GM19035 (cell line): ENCODE measurements at regions not wholly inside any gene's neighbourhood (a gene's known extent, or its start where the extent isn't known, plus 50 kb on each side); places are given as distances from the start of the nearest gene placed in this dataset.

ENCODE experiments used
- ATAC-seq: cut with Tn5 transposase; IDR thresholded peaks from one replicate; pipeline ENCODE4 v1.9.1; 2021; ENCODE audit not compliant: unreplicated experiment

DNA sequence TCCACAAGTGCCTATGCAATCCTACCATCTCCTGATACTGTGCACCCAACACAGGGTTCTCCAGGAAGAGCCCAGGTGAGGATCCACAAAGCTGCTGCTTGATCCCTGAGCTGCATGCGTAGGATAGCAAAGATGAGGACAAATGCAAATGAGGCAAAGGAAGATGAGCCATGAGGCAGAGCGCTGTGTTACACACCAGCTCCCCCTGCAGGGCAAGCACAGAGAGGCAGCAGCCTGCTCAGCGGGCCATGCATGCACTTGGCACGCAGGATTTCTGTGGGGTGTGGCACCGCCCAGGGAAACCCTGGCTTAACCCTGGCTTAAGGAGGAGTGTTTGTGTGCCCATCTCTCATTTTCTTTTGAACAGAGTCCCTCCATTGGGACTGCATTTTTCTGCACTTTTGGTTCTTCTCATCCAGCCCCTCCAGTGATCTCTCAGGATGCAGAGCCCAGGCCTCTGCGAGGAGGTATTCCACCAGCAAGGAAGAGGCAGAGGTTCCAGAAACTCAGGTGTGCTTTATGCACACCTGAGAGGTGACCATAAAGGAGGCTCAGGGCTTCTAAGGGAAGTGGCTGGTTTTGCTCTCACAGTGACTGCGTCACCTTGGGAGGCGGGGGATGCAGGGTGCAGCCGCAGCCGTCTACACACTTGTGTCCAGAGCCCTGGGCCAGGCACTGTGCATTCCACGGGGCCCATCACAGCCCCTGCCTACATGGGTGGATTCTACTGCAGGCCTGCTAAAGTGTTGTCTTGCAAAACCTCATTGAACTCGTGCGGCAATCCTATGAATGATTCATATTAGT, 973.3 kb upstream of the TMEM132C start:
- no peak for ATAC-seq

DNA sequence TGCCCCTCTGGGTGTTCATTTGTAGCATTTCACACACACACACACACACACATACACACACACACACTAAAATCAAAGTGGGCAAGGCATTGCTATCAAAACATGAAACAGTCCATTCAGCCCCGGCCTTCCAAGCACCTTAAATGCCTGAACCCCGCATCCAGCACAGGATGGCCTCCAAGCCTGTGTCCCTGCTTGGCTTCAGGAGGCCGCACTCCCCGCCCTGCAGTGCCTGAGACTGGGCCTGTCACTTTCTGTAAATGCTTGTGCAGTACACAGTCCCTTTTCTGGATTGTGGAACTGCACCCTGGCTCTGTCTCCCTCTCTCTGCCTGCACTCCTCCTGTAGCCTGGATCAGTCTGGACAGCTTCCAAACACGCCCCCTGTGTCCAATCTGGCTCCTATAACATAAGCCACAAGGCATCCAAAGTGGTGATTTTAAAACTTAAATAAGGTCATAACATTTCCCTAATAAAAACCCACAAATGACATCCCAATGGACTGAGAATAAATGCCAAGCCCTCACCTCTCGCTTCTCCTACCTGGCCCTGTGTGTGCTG, 972.2 kb upstream of the TMEM132C start:
- no peak for ATAC-seq

DNA sequence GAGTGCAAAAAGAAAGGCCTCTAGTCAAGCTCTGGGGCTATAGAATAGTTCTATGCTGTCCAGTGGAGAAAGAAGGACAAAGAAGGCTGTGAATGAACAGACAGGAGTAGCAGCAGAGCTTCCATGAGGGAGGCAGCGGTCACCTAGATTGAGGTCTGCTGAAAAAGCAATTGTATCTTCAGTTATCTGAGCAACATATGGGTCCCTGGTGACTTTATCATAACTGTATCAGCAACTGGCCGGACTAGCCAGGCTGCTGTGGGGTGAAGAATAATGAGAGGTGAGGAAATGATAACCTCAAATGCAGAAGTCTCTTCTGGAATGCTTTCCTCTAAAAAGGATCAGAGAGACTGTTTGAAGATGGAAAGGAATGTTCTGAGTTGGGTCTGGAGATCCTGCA, 971.3 kb upstream of the TMEM132C start:
- ATAC-seq, result no peak

GRCh38 chr12:127296591-127296990, 970.4 kb upstream of the TMEM132C start:
- ATAC-seq, result no peak

GRCh38 chr12:127297327-127297726, 969.6 kb upstream of the TMEM132C start:
- ATAC-seq, result no peak

DNA sequence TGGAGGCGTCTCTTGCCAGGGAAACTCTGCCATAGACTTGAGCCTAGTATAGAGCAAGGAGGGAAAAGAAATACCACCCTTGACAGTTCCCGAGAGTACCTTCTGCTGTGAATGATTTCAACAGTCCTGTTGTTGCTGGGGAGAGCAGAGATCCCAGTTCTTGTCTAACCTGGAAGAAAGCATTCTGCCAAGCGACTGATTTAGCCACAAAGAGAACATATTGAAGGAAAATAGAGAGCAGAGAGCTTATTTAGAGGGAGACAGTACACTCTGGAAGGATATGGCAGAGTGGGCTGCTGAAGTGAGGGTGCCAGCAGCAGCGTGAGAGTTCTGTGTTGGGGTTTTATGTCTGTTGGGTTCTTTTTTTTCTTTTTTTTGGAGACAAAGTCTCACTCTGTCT, 966.9 kb upstream of the TMEM132C start:
- ATAC-seq, result no peak

DNA sequence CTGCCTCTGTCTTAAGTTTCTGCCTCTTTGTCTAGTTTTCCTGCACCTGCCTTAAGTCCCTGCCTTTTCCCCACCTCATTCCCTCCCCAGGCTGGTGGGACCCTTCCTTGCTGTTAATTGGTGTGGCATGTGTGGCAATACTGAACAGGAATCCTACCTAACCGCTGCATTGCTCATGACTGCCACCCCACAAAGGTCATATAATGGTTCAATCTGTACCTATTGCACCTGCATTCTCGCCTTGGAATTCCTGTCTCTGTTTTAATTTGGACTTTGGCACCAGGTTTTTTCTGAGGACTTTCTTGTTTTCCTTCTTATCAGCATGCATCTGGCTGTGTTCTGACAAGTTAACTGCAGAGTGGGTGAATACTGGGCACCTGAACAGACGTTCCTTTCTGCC, 966.2 kb upstream of the TMEM132C start:
- ATAC-seq, result no peak

DNA sequence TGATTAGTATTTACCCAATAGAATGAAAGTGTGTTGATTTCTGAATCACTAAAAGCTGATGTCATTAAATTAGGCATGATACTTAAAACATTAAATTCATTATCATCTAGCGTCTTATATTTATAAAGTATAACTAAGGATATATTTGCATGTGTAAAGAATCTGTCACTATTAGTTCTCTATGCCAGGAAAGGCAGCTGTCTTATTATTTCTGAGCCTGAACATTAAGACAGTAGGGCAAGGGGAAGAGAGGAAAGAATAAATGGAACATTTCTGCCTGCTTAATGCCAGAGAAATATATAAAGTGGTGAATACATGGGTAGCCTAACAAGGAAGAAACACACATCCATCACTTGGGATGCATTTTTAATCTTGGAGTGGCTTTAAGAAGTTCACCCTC, 965.1 kb upstream of the TMEM132C start:
- no peak for ATAC-seq

- no peak for ATAC-seq
These were observed 961.9 kb upstream of the TMEM132C start for GRCh38 chr12:127304751-127305725.

DNA sequence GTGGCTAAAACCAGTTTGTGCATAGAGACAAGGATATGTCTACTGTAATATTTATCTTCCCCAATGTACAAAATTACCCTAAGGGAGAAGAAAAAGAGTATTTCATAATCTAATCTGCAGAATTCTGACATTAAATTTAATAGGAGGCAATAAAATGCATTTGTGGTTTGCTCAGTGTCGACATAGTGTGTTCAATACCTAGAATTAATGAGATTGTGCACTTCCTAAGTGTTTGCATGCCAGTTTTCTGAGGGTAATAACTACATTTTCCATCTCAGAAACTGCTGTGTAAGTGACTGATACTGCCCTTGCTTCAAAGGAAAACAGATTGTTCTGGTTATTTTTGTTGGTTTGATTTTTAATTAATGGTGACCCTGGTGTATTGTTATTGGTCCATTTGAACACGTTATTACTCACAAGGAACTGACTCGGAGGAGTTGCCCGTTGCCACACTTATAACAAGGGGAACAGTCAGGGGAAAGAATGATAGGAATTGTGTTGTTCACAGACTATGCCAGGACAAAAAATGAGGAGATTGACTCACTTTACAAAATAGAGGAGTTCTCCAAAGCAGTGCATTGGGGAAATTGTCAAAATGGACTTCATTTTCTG, 960.3 kb upstream of the TMEM132C start:
- ATAC-seq, result no peak

DNA sequence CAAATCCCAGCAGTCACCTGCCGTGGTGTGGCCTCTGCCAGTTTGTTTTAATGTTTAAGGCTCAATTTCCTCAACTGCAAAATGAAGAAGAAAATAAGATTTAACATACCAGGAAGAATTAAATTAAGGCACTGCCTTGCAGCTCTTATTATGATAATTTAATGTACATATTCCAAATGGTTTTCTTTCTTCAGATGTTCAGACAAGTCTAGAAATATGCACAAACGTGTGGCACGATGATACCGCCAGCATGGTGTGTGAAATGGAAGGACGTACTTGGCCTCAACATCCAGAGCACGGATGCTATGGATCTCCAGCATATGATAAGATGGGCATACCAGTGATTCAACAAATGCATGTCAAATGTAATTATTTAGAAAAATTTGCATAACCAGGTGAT, 959.4 kb upstream of the TMEM132C start:
- no peak for ATAC-seq

- ATAC-seq, result no peak
These were observed 958.8 kb upstream of the TMEM132C start for GRCh38 chr12:127308148-127308547.

DNA sequence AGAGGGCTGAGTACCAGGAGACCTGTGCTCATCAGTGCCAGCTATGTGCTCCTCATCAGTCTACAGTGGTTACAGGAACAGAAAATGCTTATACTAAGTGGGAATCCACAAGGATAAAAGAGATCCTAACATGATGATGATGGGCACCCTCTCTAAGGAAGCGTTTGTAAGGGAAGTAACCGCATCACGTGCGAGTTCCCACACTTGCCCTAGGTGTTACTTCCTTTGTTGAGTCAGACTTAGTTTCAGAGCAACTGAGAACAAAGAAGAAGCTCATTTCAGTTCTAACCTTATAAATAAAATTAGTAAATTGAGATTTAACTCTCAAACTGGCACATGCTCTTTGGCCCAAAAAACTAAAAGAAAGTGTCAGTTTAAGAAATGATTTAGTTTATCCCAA, 956.4 kb upstream of the TMEM132C start:
- no peak for ATAC-seq

- no peak for ATAC-seq
These were observed 955.1 kb upstream of the TMEM132C start for GRCh38 chr12:127311720-127312364.

DNA sequence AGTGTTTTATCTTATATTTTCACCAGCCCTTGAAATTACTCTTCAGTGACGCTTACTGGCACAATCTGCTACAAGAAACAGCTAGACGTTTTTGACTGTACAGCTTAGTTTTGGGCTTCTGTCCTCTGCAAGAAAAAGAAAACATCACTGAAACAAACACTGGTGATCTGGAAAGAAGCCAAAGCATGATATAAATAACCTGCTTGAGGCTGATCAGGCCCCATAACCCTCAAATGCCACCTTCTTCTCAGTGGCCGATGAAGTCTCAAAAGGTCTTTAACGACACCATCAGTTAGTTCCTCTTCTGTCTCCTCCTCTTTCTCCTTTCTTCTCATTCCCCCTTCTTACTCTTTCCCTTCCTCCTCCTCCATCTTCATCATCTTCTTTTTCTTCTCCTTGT, 942.3 kb upstream of the TMEM132C start:
- no peak for ATAC-seq

- ATAC-seq, result no peak
These were observed 939.0 kb upstream of the TMEM132C start for GRCh38 chr12:127327986-127328385.

DNA sequence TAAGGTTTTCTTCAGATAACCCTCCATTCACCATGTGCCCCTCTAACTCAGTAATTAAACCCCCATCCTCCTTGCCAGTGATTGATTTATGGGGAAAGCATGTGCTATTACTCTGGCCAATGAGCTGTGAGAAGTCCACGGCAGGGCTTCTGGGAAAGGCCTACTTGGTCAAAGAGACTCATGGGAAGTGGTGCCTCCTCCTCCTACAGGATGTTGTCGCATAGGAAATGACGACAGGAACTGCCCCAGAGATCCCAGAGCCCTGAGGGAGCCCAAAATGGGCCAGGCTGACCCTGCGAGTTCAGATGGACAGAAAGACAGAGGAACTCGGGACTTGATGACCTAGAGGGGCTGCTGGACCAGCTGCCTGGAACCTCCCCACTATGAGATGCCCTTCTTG, 938.1 kb upstream of the TMEM132C start:
- ATAC-seq, result no peak

DNA sequence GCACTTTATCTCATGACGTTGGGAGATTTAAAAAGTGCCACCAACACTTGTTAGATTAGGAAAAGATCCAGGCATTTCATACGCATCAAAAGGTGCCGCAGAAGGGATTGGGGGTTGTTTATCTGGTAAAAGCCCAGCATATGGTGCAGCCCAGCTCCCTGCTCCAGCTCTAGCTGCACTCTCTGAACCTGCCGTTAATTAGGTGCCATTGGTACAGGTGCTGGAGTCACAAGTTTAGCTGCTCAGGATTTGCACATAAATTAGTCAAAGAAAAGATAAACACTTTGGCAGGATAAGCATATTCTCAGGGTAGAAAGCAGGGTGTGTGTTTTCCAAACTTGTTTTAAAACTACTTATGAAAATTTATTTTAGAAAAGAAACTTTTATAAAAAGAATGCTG, 932.6 kb upstream of the TMEM132C start:
- no peak for ATAC-seq

GRCh38 chr12:127334912-127335644, 931.9 kb upstream of the TMEM132C start:
- ATAC-seq, result no peak

GRCh38 chr12:127336416-127336815, 930.6 kb upstream of the TMEM132C start:
- ATAC-seq, result no peak
